ENCODE measurements at regions not wholly inside any gene's neighbourhood (a gene's known extent, or its start where the extent isn't known, plus 50 kb on each side); places are given as distances from the start of the nearest gene placed in this dataset.
A peak's percentile ranks its signal among the peaks of the same experiment; 100 is the strongest.

GRCh38 chr6:3908961-3909360 lies 59.8 kb downstream of the FAM50B start:
- H3K9me3 Mint-ChIP-seq = no peaks in the 10 kb centered on the region
- intact Hi-C loops (cut with micrococcal nuclease) = no loop called here
- H3K36me3 Mint-ChIP-seq = peaks cover 0 to 4% (median 0%) of the 10 kb centered on the region in 5 donors
- H3K4me3 ChIP-seq (ENCODE audit: low read length) = no peak overlapping the region
- no peak overlapping the region for H3K4me3 Mint-ChIP-seq
- POLR2A ChIA-PET = no interaction called here
- DNase-seq (no peak), ATAC-seq (no peak)
- H3K27me3 ChIP-seq (ENCODE audit: control insufficient read depth in 2 of 2, insufficient read depth in 2 of 2, low read length in 2 of 2) = no peaks in the 10 kb centered on the region
- H3K4me1 ChIP-seq (ENCODE audit: control insufficient read depth in 2 of 2, insufficient read depth in 2 of 2, low read length in 2 of 2) = peaks cover 0 to 2% of the 10 kb centered on the region in 2 donors
- H3K27ac Mint-ChIP-seq = no peak overlapping the region
- H3K9me3 ChIP-seq (ENCODE audit: control insufficient read depth in 2 of 3, low read length in 3 of 3) = no peaks in the 10 kb centered on the region
- no peaks in the 10 kb centered on the region for H3K36me3 ChIP-seq (ENCODE audit: control insufficient read depth in 2 of 3, insufficient read depth in 3 of 3, low read length in 3 of 3)
- peaks cover 32 to 80% (median 56%) of the 10 kb centered on the region in 5 donors for H3K27me3 Mint-ChIP-seq
- H3K27ac ChIP-seq (ENCODE audit: low read depth, low read length) = no peak overlapping the region
- CTCF ChIA-PET = no interaction called here
- peaks cover 4 to 27% (median 7%) of the 10 kb centered on the region in 7 donors for H3K4me1 Mint-ChIP-seq

- Histone ChIP-seq H3K4me1 (ENCODE audit: control insufficient read depth in 2 of 2, insufficient read depth in 2 of 2, low read length in 2 of 2) (peaks cover 10 to 13% of the 10 kb centered on the region in 2 donors), H3K9me3 (ENCODE audit: control insufficient read depth in 2 of 3, low read length in 3 of 3) (no peaks in the 10 kb centered on the region), H3K27me3 (ENCODE audit: control insufficient read depth in 2 of 2, insufficient read depth in 2 of 2, low read length in 2 of 2) (no peaks in the 10 kb centered on the region), H3K36me3 (ENCODE audit: control insufficient read depth in 2 of 3, insufficient read depth in 3 of 3, low read length in 3 of 3) (no peaks in the 10 kb centered on the region), H3K27ac (ENCODE audit: low read depth, low read length) (no peak overlapping the region), H3K4me3 (ENCODE audit: low read length) (no peak overlapping the region)
- ATAC-seq (no peak), DNase-seq (no peak)
- no peak overlapping the region for H3K27ac Mint-ChIP-seq
- H3K36me3 Mint-ChIP-seq = peaks cover 0 to 4% (median 0%) of the 10 kb centered on the region in 5 donors
- peaks cover 12 to 38% (median 20%) of the 10 kb centered on the region in 7 donors for H3K4me1 Mint-ChIP-seq
- POLR2A ChIA-PET = interaction anchor here (0.6 kb wide), 1 partner anchor 436 kb away, joined by 3 read pairs; no protein-coding TSS in a partner anchor
- no peak overlapping the region for H3K4me3 Mint-ChIP-seq
- H3K9me3 Mint-ChIP-seq = no peaks in the 10 kb centered on the region
- peaks cover 32 to 84% (median 56%) of the 10 kb centered on the region in 5 donors for H3K27me3 Mint-ChIP-seq
- CTCF ChIA-PET = interaction anchor here (1.1 to 1.2 kb wide), 2 partner anchors 23 to 61 kb away, joined by 3 to 5 read pairs; partner anchors contain the start of gene FAM50B
- intact Hi-C loops (cut with micrococcal nuclease) = no loop called here
These were observed 61.0 kb downstream of the FAM50B start for GRCh38 chr6:3910106-3910663.

GRCh38 chr6:3911130-3911529 lies 62.0 kb downstream of the FAM50B start:
- H3K27ac ChIP-seq (ENCODE audit: low read depth, low read length) = no peak overlapping the region
- Mint-ChIP-seq H3K36me3 (peaks cover 0 to 4% (median 0%) of the 10 kb centered on the region in 5 donors), H3K4me1 (peaks cover 22 to 43% (median 29%) of the 10 kb centered on the region in 7 donors), H3K4me3 (no peak overlapping the region), H3K9me3 (no peaks in the 10 kb centered on the region), H3K27me3 (peaks cover 32 to 86% (median 48%) of the 10 kb centered on the region in 5 donors), H3K27ac (no peak overlapping the region)
- ATAC-seq = no peak
- no peaks in the 10 kb centered on the region for H3K9me3 ChIP-seq (ENCODE audit: control insufficient read depth in 2 of 3, low read length in 3 of 3)
- DNase-seq = no peak
- intact Hi-C loops (cut with micrococcal nuclease) = no loop called here
- H3K36me3 ChIP-seq (ENCODE audit: control insufficient read depth in 2 of 3, insufficient read depth in 3 of 3, low read length in 3 of 3) = no peaks in the 10 kb centered on the region
- no peaks in the 10 kb centered on the region for H3K27me3 ChIP-seq (ENCODE audit: control insufficient read depth in 2 of 2, insufficient read depth in 2 of 2, low read length in 2 of 2)
- POLR2A ChIA-PET = no interaction called here
- CTCF ChIA-PET = no interaction called here
- peaks cover 17 to 22% of the 10 kb centered on the region in 2 donors for H3K4me1 ChIP-seq (ENCODE audit: control insufficient read depth in 2 of 2, insufficient read depth in 2 of 2, low read length in 2 of 2)
- no peak overlapping the region for H3K4me3 ChIP-seq (ENCODE audit: low read length)

GRCh38 chr6:3911614-3912336 lies 62.6 kb downstream of the FAM50B start:
- no peak overlapping the region for H3K4me3 Mint-ChIP-seq
- peaks cover 17 to 26% of the 10 kb centered on the region in 2 donors for H3K4me1 ChIP-seq (ENCODE audit: control insufficient read depth in 2 of 2, insufficient read depth in 2 of 2, low read length in 2 of 2)
- H3K27me3 Mint-ChIP-seq = peaks cover 32 to 82% (median 45%) of the 10 kb centered on the region in 5 donors
- no peak overlapping the region for H3K27ac Mint-ChIP-seq
- intact Hi-C loops (cut with micrococcal nuclease) = no loop called here
- CTCF ChIA-PET = interaction anchor here (1.7 kb wide), 1 partner anchor 63 kb away, joined by 3 read pairs; no protein-coding TSS in a partner anchor
- no peaks in the 10 kb centered on the region for H3K9me3 Mint-ChIP-seq
- peaks cover 0 to 6% (median 0%) of the 10 kb centered on the region in 5 donors for H3K36me3 Mint-ChIP-seq
- H3K4me1 Mint-ChIP-seq = peaks cover 22 to 47% (median 34%) of the 10 kb centered on the region in 7 donors
- ATAC-seq (no peak), DNase-seq (no peak)
- POLR2A ChIA-PET = no interaction called here
- no peak overlapping the region for H3K27ac ChIP-seq (ENCODE audit: low read depth, low read length)
- no peaks in the 10 kb centered on the region for H3K9me3 ChIP-seq (ENCODE audit: control insufficient read depth in 2 of 3, low read length in 3 of 3)
- no peaks in the 10 kb centered on the region for H3K27me3 ChIP-seq (ENCODE audit: control insufficient read depth in 2 of 2, insufficient read depth in 2 of 2, low read length in 2 of 2)
- H3K4me3 ChIP-seq (ENCODE audit: low read length) = no peak overlapping the region
- no peaks in the 10 kb centered on the region for H3K36me3 ChIP-seq (ENCODE audit: control insufficient read depth in 2 of 3, insufficient read depth in 3 of 3, low read length in 3 of 3)

- Mint-ChIP-seq H3K4me3 (no peak overlapping the region), H3K4me1 (peaks cover 22 to 48% (median 34%) of the 10 kb centered on the region in 7 donors), H3K36me3 (peaks cover 0 to 6% (median 0%) of the 10 kb centered on the region in 5 donors), H3K27ac (no peak overlapping the region), H3K27me3 (peaks cover 32 to 83% (median 41%) of the 10 kb centered on the region in 5 donors), H3K9me3 (peaks cover 0 to 6% (median 0%) of the 10 kb centered on the region in 11 donors)
- intact Hi-C loops (cut with micrococcal nuclease) = no loop called here
- H3K4me1 ChIP-seq (ENCODE audit: control insufficient read depth in 2 of 2, insufficient read depth in 2 of 2, low read length in 2 of 2) = peaks cover 17 to 26% of the 10 kb centered on the region in 2 donors
- no peak overlapping the region for H3K27ac ChIP-seq (ENCODE audit: low read depth, low read length)
- H3K27me3 ChIP-seq (ENCODE audit: control insufficient read depth in 2 of 2, insufficient read depth in 2 of 2, low read length in 2 of 2) = no peaks in the 10 kb centered on the region
- ATAC-seq (no peak), DNase-seq (no peak)
- POLR2A ChIA-PET = no interaction called here
- H3K4me3 ChIP-seq (ENCODE audit: low read length) = no peak overlapping the region
- H3K36me3 ChIP-seq (ENCODE audit: control insufficient read depth in 2 of 3, insufficient read depth in 3 of 3, low read length in 3 of 3) = no peaks in the 10 kb centered on the region
- H3K9me3 ChIP-seq (ENCODE audit: control insufficient read depth in 2 of 3, low read length in 3 of 3) = no peaks in the 10 kb centered on the region
- CTCF ChIA-PET = interaction anchor here (0.7 to 1.7 kb wide), 2 partner anchors 20 to 64 kb away, joined by 3 read pairs; no protein-coding TSS in a partner anchor
These were observed 63.3 kb downstream of the FAM50B start for GRCh38 chr6:3912361-3913076.

- H3K36me3 ChIP-seq (ENCODE audit: control insufficient read depth in 2 of 3, insufficient read depth in 3 of 3, low read length in 3 of 3) = no peaks in the 10 kb centered on the region
- peaks cover 17 to 26% of the 10 kb centered on the region in 2 donors for H3K4me1 ChIP-seq (ENCODE audit: control insufficient read depth in 2 of 2, insufficient read depth in 2 of 2, low read length in 2 of 2)
- peaks cover 22 to 48% (median 34%) of the 10 kb centered on the region in 7 donors for H3K4me1 Mint-ChIP-seq
- peaks cover 29 to 81% (median 37%) of the 10 kb centered on the region in 5 donors for H3K27me3 Mint-ChIP-seq
- no peak for ATAC-seq
- no peak overlapping the region for H3K27ac Mint-ChIP-seq
- DNase-seq = no peak
- peaks cover 0 to 6% (median 0%) of the 10 kb centered on the region in 5 donors for H3K36me3 Mint-ChIP-seq
- no peaks in the 10 kb centered on the region for H3K9me3 ChIP-seq (ENCODE audit: control insufficient read depth in 2 of 3, low read length in 3 of 3)
- H3K27me3 ChIP-seq (ENCODE audit: control insufficient read depth in 2 of 2, insufficient read depth in 2 of 2, low read length in 2 of 2) = no peaks in the 10 kb centered on the region
- POLR2A ChIA-PET = interaction anchor here (0.8 kb wide), 1 partner anchor 61 kb away, joined by 3 read pairs; no protein-coding TSS in a partner anchor
- peaks cover 0 to 6% (median 0%) of the 10 kb centered on the region in 11 donors for H3K9me3 Mint-ChIP-seq
- no peak overlapping the region for H3K4me3 ChIP-seq (ENCODE audit: low read length)
- intact Hi-C loops (cut with micrococcal nuclease) = no loop called here
- CTCF ChIA-PET = interaction anchor here (0.7 to 1.7 kb wide), 4 partner anchors 19 to 182 kb away, joined by 3 to 4 read pairs (median 3); partner anchors contain the start of gene FAM50B
- no peak overlapping the region for H3K27ac ChIP-seq (ENCODE audit: low read depth, low read length)
- H3K4me3 Mint-ChIP-seq = peak overlapping the region in 1 of 10 donors; percentile 10
These were observed 64.1 kb downstream of the FAM50B start for GRCh38 chr6:3913077-3913957.

Data from naive thymus-derived CD4-positive, alpha-beta T cell (primary cell).